ENCODE measurements at regions not wholly inside any gene's neighbourhood (a gene's known extent, or its start where the extent isn't known, plus 50 kb on each side); places are given as distances from the start of the nearest gene placed in this dataset.

- TF ChIP-seq POLR2A (IDR thresholded peaks at IDR 0.05) (no peak), CTCF (IDR thresholded peaks at IDR 0.05) (no peak)
Measured at GRCh38 chr4:170198747-170199146, 109.0 kb upstream of the AADAT start.
